ENCODE measurements at regions not wholly inside any gene's neighbourhood (a gene's known extent, or its start where the extent isn't known, plus 50 kb on each side); places are given as distances from the start of the nearest gene placed in this dataset.
A peak's percentile ranks its signal among the peaks of the same experiment; 100 is the strongest.

- DNase-seq (ENCODE audit: low read depth, low spot score), result no peak
Observed at GRCh38 chr1:14313731-14314431, 284.6 kb upstream of the KAZN start.

GRCh38 chr1:14318830-14319229 is 279.7 kb upstream of the KAZN start:
- DNase-seq (ENCODE audit: low read depth, low spot score), result no peak
- in situ Hi-C loops (cut with HindIII; ENCODE audit: low pct_unique_long_range_greater_than_20kb, low sequenced_read_pairs), result no loop called here

More at GRCh38 chr1:14313731-14314431, 284.6 kb upstream of the KAZN start:
- in situ Hi-C loops (cut with HindIII; ENCODE audit: low pct_unique_long_range_greater_than_20kb, low sequenced_read_pairs), result no loop called here

- no peak for DNase-seq (ENCODE audit: low read depth, low spot score)
- in situ Hi-C loops (cut with HindIII; ENCODE audit: low pct_unique_long_range_greater_than_20kb, low sequenced_read_pairs), result no loop called here
Observed at GRCh38 chr1:14320518-14320917, 278.0 kb upstream of the KAZN start.

GRCh38 chr1:14320986-14321385 is 277.5 kb upstream of the KAZN start:
- DNase-seq (ENCODE audit: low read depth, low spot score), result no peak
- in situ Hi-C loops (cut with HindIII; ENCODE audit: low pct_unique_long_range_greater_than_20kb, low sequenced_read_pairs), result no loop called here

GRCh38 chr1:14321422-14321821 is 277.1 kb upstream of the KAZN start:
- DNase-seq (ENCODE audit: low read depth, low spot score), result no peak
- in situ Hi-C loops (cut with HindIII; ENCODE audit: low pct_unique_long_range_greater_than_20kb, low sequenced_read_pairs), result no loop called here

- in situ Hi-C loops (cut with HindIII; ENCODE audit: low pct_unique_long_range_greater_than_20kb, low sequenced_read_pairs), result no loop called here
- no peak for DNase-seq (ENCODE audit: low read depth, low spot score)
Observed at GRCh38 chr1:14323568-14324247, 274.8 kb upstream of the KAZN start.

GRCh38 chr1:14324248-14324630 is 274.2 kb upstream of the KAZN start:
- in situ Hi-C loops (cut with HindIII; ENCODE audit: low pct_unique_long_range_greater_than_20kb, low sequenced_read_pairs), result no loop called here

GRCh38 chr1:14326857-14327256 is 271.6 kb upstream of the KAZN start:
- in situ Hi-C loops (cut with HindIII; ENCODE audit: low pct_unique_long_range_greater_than_20kb, low sequenced_read_pairs), result no loop called here

More at GRCh38 chr1:14324248-14324630, 274.2 kb upstream of the KAZN start:
- DNase-seq (ENCODE audit: low read depth, low spot score), result no peak

GRCh38 chr1:14328685-14329084 is 269.8 kb upstream of the KAZN start:
- in situ Hi-C loops (cut with HindIII; ENCODE audit: low pct_unique_long_range_greater_than_20kb, low sequenced_read_pairs), result no loop called here
- DNase-seq (ENCODE audit: low read depth, low spot score), result no peak

More at GRCh38 chr1:14326857-14327256, 271.6 kb upstream of the KAZN start:
- DNase-seq (ENCODE audit: low read depth, low spot score), result no peak

GRCh38 chr1:14332158-14332557 is 266.3 kb upstream of the KAZN start:
- in situ Hi-C loops (cut with HindIII; ENCODE audit: low pct_unique_long_range_greater_than_20kb, low sequenced_read_pairs), result no loop called here
- no peak for DNase-seq (ENCODE audit: low read depth, low spot score)

- peak; percentile 56 for DNase-seq (ENCODE audit: low read depth, low spot score)
- in situ Hi-C loops (cut with HindIII; ENCODE audit: low pct_unique_long_range_greater_than_20kb, low sequenced_read_pairs), result no loop called here
Observed at GRCh38 chr1:14334336-14335176, 263.9 kb upstream of the KAZN start.

- no peak for DNase-seq (ENCODE audit: low read depth, low spot score)
- in situ Hi-C loops (cut with HindIII; ENCODE audit: low pct_unique_long_range_greater_than_20kb, low sequenced_read_pairs), result no loop called here
Observed at GRCh38 chr1:14338509-14338908, 260.0 kb upstream of the KAZN start.

- DNase-seq (ENCODE audit: low read depth, low spot score), result no peak
- in situ Hi-C loops (cut with HindIII; ENCODE audit: low pct_unique_long_range_greater_than_20kb, low sequenced_read_pairs), result no loop called here
Observed at GRCh38 chr1:14339288-14339687, 259.2 kb upstream of the KAZN start.

- in situ Hi-C loops (cut with HindIII; ENCODE audit: low pct_unique_long_range_greater_than_20kb, low sequenced_read_pairs), result no loop called here
- DNase-seq (ENCODE audit: low read depth, low spot score), result no peak
Observed at GRCh38 chr1:14340002-14340785, 258.3 kb upstream of the KAZN start.

GRCh38 chr1:14341147-14341546 is 257.3 kb upstream of the KAZN start:
- DNase-seq (ENCODE audit: low read depth, low spot score), result no peak
- in situ Hi-C loops (cut with HindIII; ENCODE audit: low pct_unique_long_range_greater_than_20kb, low sequenced_read_pairs), result no loop called here

GRCh38 chr1:14345946-14346550 is 252.4 kb upstream of the KAZN start:
- in situ Hi-C loops (cut with HindIII; ENCODE audit: low pct_unique_long_range_greater_than_20kb, low sequenced_read_pairs), result no loop called here
- DNase-seq (ENCODE audit: low read depth, low spot score), result no peak

- in situ Hi-C loops (cut with HindIII; ENCODE audit: low pct_unique_long_range_greater_than_20kb, low sequenced_read_pairs), result no loop called here
- no peak for DNase-seq (ENCODE audit: low read depth, low spot score)
Observed at GRCh38 chr1:14347186-14347585, 251.3 kb upstream of the KAZN start.
